Neural progenitor cell (in vitro differentiated cells): ENCODE measurements at regions not wholly inside any gene's neighbourhood (a gene's known extent, or its start where the extent isn't known, plus 50 kb on each side); places are given as distances from the start of the nearest gene placed in this dataset.
"Not testable (repeated sequence)": the region's sequence is repeated elsewhere in the genome, so short reads cannot be mapped to it uniquely, and the experiment has no call there.

Source experiments
- DNase-seq: peaks from one replicate; pipeline ENCODE4 v3.0.0-alpha.2; 2016; ENCODE audit warnings: low spot score
- H2AFZ ChIP-seq: fragments of 200-600 bp; sonication (generic); replicated peaks from 2 replicates; pipeline ENCODE4 v1.6.1; 2016; ENCODE audit warnings: antibody characterized with exemption
- H3F3A ChIP-seq: fragments of 200-600 bp; sonication (generic); 2 replicates; pipeline ENCODE4 v1.6.1; 2016; ENCODE audit warnings: antibody characterized with exemption, low read depth
- H3K27ac ChIP-seq: fragments of 200-600 bp; sonication (generic); 2 replicates; pipeline ENCODE4 v1.5.1; 2016; ENCODE audit warnings: mild to moderate bottlenecking
- H3K27me3 ChIP-seq: fragments of 200-600 bp; sonication (generic); 2 replicates; pipeline ENCODE4 v1.6.1; 2016; ENCODE audit warnings: mild to moderate bottlenecking, moderate library complexity
- H3K36me3 ChIP-seq: fragments of 200-600 bp; sonication (generic); 2 replicates; pipeline ENCODE4 v1.5.1; 2016
- H3K4me1 ChIP-seq: fragments of 200-600 bp; sonication (generic); 2 replicates; pipeline ENCODE4 v1.6.1; 2016; ENCODE audit warnings: mixed run types
- H3K4me2 ChIP-seq: fragments of 200-600 bp; sonication (generic); 2 replicates; pipeline ENCODE4 v1.6.1; 2016
- H3K4me3 ChIP-seq: fragments of 200-600 bp; sonication (generic); 2 replicates; pipeline ENCODE4 v1.5.1; 2016
- H3K79me2 ChIP-seq: fragments of 200-600 bp; sonication (generic); 2 replicates; pipeline ENCODE4 v1.6.1; 2016; ENCODE audit warnings: low read depth
- H3K9ac ChIP-seq: fragments of 200-600 bp; sonication (generic); 2 replicates; pipeline ENCODE4 v1.6.1; 2016
- H3K9me3 ChIP-seq: fragments of 200-600 bp; sonication (generic); 2 replicates; pipeline ENCODE4 v1.5.1; 2016; ENCODE audit warnings: low read depth
- H4K20me1 ChIP-seq: fragments of 200-600 bp; sonication (generic); 2 replicates; pipeline ENCODE4 v1.6.1; 2016; ENCODE audit warnings: low read depth
- H3K27ac Mint-ChIP-seq: 3 replicates; pipeline ENCODE4 v1.8.0; 2021; ENCODE audit warnings: mixed read lengths
- H3K27me3 Mint-ChIP-seq: 2 replicates; pipeline ENCODE4 v1.8.0; 2022; ENCODE audit warnings: low read depth, mild to moderate bottlenecking, inconsistent platforms, moderate library complexity, mixed read lengths; ENCODE audit not compliant: insufficient read depth
- H3K36me3 Mint-ChIP-seq: 3 replicates; pipeline ENCODE4 v1.8.0; 2021; ENCODE audit warnings: mixed read lengths
- H3K4me1 Mint-ChIP-seq: 3 replicates; pipeline ENCODE4 v1.8.0; 2021; ENCODE audit warnings: mixed read lengths
- H3K4me3 Mint-ChIP-seq: 3 replicates; pipeline ENCODE4 v1.8.0; 2021; ENCODE audit warnings: mild to moderate bottlenecking, moderate library complexity, mixed read lengths
- H3K9me3 Mint-ChIP-seq: 3 replicates; pipeline ENCODE4 v1.8.0; 2020; ENCODE audit warnings: mixed read lengths
- EZH2 ChIP-seq: fragments of 200-600 bp; sonication (generic); IDR thresholded peaks from 2 replicates; pipeline ENCODE4 v1.6.1; 2017; ENCODE audit warnings: antibody characterized with exemption, mild to moderate bottlenecking, moderate library complexity
- EZH2phosphoT487 ChIP-seq: fragments of 200-600 bp; sonication (generic); IDR thresholded peaks from 2 replicates; pipeline ENCODE4 v1.6.1; 2017; ENCODE audit warnings: antibody characterized with exemption
- TF ChIP-seq, protein P1 (sequence below): fragments of 200-600 bp; sonication (generic); IDR thresholded peaks from 2 replicates; pipeline ENCODE4 v1.5.1; 2017; ENCODE audit warnings: antibody characterized with exemption, mild to moderate bottlenecking

DNA sequence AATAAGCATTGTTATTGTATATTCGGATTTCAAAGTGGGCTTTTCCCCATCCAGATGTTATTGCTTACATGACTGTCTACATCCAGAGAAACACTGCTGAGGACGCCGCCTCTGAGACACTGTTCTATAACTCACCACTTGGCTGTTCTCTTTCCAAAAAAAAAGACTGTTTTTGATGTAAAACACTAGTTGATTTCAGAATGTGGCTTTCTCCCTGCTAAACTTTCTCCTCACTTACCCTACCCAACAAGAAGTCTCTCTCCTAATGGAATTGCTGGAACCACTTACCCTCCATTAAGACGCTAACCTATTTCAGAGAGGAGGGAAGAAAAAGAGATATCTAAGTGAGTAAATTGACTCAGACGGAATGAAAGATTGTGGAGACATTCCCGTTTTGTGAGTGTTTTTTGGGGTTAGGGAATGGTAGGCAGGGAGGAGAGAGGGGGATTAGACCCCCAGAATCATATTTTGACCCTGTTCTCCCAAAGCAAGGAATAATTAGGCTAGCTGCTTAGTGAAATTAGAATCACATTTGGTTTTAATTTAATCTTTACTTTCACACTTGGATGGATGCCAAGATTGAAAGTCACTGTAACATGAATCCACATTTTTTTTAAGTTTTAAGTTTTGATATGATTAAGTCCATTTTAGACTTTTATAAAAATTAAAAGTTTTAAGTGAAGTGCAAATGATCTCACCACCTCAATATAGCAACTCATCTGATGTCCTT lies 174.9 kb downstream of the CHIC2 start:
- H3K4me1 Mint-ChIP-seq = peaks cover 6% of the 10 kb centered on the region
- Histone ChIP-seq H3K4me1 (peaks cover 18% of the 10 kb centered on the region), H3K9ac (no peak overlapping the region), H3K4me2 (no peak overlapping the region), H2AFZ (no peak overlapping the region), H3K27ac (no peak overlapping the region), H3K4me3 (no peak overlapping the region), H3K9me3 (no peaks in the 10 kb centered on the region), H4K20me1 (no peaks in the 10 kb centered on the region), H3K27me3 (no peaks in the 10 kb centered on the region), H3F3A (no peaks in the 10 kb centered on the region), H3K36me3 (no peaks in the 10 kb centered on the region), H3K79me2 (no peaks in the 10 kb centered on the region)
- no peak overlapping the region for H3K27ac Mint-ChIP-seq
- H3K36me3 Mint-ChIP-seq = no peaks in the 10 kb centered on the region
- no peaks in the 10 kb centered on the region for H3K9me3 Mint-ChIP-seq
- no peak for DNase-seq
- H3K27me3 Mint-ChIP-seq = no peaks in the 10 kb centered on the region
- H3K4me3 Mint-ChIP-seq = no peak overlapping the region
- TF ChIP-seq EZH2phosphoT487 = no peak
- TF ChIP-seq EZH2 = no peak
- TF ChIP-seq, protein P1, sequence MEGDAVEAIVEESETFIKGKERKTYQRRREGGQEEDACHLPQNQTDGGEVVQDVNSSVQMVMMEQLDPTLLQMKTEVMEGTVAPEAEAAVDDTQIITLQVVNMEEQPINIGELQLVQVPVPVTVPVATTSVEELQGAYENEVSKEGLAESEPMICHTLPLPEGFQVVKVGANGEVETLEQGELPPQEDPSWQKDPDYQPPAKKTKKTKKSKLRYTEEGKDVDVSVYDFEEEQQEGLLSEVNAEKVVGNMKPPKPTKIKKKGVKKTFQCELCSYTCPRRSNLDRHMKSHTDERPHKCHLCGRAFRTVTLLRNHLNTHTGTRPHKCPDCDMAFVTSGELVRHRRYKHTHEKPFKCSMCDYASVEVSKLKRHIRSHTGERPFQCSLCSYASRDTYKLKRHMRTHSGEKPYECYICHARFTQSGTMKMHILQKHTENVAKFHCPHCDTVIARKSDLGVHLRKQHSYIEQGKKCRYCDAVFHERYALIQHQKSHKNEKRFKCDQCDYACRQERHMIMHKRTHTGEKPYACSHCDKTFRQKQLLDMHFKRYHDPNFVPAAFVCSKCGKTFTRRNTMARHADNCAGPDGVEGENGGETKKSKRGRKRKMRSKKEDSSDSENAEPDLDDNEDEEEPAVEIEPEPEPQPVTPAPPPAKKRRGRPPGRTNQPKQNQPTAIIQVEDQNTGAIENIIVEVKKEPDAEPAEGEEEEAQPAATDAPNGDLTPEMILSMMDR = no peak

DNA sequence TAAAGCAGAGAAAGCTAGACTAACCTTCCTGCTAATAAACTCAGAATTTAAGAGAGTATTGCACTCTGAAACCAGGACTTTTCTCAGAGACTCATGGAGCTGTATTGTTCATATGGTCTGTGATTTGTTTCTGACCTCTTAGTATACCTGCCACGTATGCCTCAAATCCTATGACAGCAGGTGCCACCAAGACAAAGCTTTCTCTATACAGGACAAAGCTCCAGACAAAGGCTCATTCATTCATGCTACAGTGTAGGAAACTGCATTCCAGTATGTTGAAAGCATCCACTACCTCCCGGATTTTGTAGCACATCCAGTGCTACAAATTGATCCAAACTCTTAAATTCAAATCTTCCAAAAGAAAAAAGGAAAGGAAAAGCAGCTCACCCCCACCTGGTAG lies 178.3 kb downstream of the CHIC2 start:
- TF ChIP-seq EZH2phosphoT487 (no peak), EZH2 (no peak)
- TF ChIP-seq, protein P1 = no peak
- no peaks in the 10 kb centered on the region for H3K36me3 Mint-ChIP-seq
- Histone ChIP-seq H3K36me3 (no peaks in the 10 kb centered on the region), H3K4me2 (peak overlapping the region; percentile 33), H3K4me3 (no peak overlapping the region), H3K79me2 (no peaks in the 10 kb centered on the region), H3K27ac (no peak overlapping the region), H3K9me3 (no peaks in the 10 kb centered on the region), H3K9ac (no peak overlapping the region), H2AFZ (no peak overlapping the region), H3K27me3 (no peaks in the 10 kb centered on the region), H3K4me1 (peaks cover 18% of the 10 kb centered on the region), H4K20me1 (no peaks in the 10 kb centered on the region), H3F3A (no peaks in the 10 kb centered on the region)
- H3K9me3 Mint-ChIP-seq = no peaks in the 10 kb centered on the region
- peaks cover 6% of the 10 kb centered on the region for H3K4me1 Mint-ChIP-seq
- H3K27me3 Mint-ChIP-seq = no peaks in the 10 kb centered on the region
- H3K27ac Mint-ChIP-seq = no peak overlapping the region
- H3K4me3 Mint-ChIP-seq = no peak overlapping the region
- DNase-seq = peak; percentile 70

DNA sequence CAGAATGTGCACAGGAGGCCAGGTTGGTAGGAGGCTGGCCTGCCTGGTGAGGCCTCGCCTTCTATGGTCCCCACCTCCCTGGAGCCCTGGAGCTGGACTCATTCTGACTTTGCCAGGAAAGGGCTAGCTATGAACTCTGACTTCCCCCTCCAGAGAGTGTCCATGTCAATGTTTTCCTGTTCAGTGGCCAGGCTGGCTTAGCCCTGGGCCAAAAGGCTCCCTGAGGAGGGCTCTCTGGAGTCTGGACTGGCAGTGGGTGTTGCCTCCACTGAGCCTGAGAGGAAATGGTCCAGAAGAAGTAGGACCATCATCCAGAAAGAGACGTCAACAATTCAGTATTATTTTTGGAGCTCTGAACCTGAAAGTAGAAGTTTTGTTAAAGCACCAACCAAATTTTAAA lies 178.7 kb downstream of the CHIC2 start:
- H3K27me3 Mint-ChIP-seq = no peaks in the 10 kb centered on the region
- no peak overlapping the region for H3K27ac ChIP-seq
- H4K20me1 ChIP-seq = no peaks in the 10 kb centered on the region
- no peaks in the 10 kb centered on the region for H3K9me3 Mint-ChIP-seq
- H3K4me1 Mint-ChIP-seq = peaks cover 6% of the 10 kb centered on the region
- no peak overlapping the region for H3K4me3 ChIP-seq
- no peak overlapping the region for H3K27ac Mint-ChIP-seq
- no peak overlapping the region for H3K9ac ChIP-seq
- no peaks in the 10 kb centered on the region for H3K27me3 ChIP-seq
- TF ChIP-seq EZH2phosphoT487 = no peak
- peak overlapping the region; percentile 33 for H3K4me2 ChIP-seq
- H3K4me3 Mint-ChIP-seq = no peak overlapping the region
- no peaks in the 10 kb centered on the region for H3K36me3 Mint-ChIP-seq
- H3K9me3 ChIP-seq = no peaks in the 10 kb centered on the region
- no peaks in the 10 kb centered on the region for H3K79me2 ChIP-seq
- H3K36me3 ChIP-seq = no peaks in the 10 kb centered on the region
- DNase-seq = no peak
- H3F3A ChIP-seq = no peaks in the 10 kb centered on the region
- H2AFZ ChIP-seq = no peak overlapping the region
- peaks cover 18% of the 10 kb centered on the region for H3K4me1 ChIP-seq

DNA sequence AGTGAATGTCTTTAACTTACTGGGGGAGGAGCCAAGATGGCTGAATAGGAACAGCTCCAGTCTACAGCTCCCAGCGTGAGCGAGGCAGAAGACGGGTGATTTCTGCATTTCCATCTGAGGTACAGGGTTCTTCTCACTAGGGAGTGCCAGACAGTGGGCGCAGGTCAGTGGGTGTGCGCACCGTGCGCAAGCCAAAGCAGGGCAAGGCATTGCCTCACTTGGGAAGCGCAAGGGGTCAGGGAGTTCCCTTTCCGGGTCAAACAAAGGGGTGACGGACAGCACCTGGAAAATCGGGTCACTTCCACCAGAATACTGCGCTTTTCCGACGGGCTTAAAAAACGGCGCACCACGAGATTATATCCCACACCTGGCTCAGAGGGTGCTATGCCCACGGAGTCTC lies 187.3 kb downstream of the CHIC2 start:
- not testable (repeated sequence) for H3K36me3 ChIP-seq, H3K27ac Mint-ChIP-seq, H3K79me2 ChIP-seq, H4K20me1 ChIP-seq, H3K27me3 Mint-ChIP-seq, H3K4me3 ChIP-seq, H3K4me1 ChIP-seq, H3K4me2 ChIP-seq, H3K36me3 Mint-ChIP-seq, H3K4me1 Mint-ChIP-seq, H3K27me3 ChIP-seq, H3K9ac ChIP-seq, H3K9me3 ChIP-seq, H3K27ac ChIP-seq, H3K4me3 Mint-ChIP-seq, H3K9me3 Mint-ChIP-seq, DNase-seq, H3F3A ChIP-seq
- peak overlapping the region; percentile 37 for H2AFZ ChIP-seq
